Occipital lobe (tissue), 1 donor: ENCODE measurements at regions not wholly inside any gene's neighbourhood (a gene's known extent, or its start where the extent isn't known, plus 50 kb on each side); places are given as distances from the start of the nearest gene placed in this dataset.

Source experiments
- DNase-seq: peaks from one replicate; lab custom pipeline; 2025; lab: John Stamatoyannopoulos, UW

- DNase-seq = no peak
Measured at GRCh38 chr4:14528918-14529317, 473.4 kb upstream of the CPEB2 start.

- no peak for DNase-seq
Measured at GRCh38 chr4:14529653-14530052, 472.6 kb upstream of the CPEB2 start.

- DNase-seq = no peak
Measured at GRCh38 chr4:14532436-14532835, 469.8 kb upstream of the CPEB2 start.

GRCh38 chr4:14539246-14539645, 463.0 kb upstream of the CPEB2 start:
- no peak for DNase-seq

GRCh38 chr4:14545163-14545562, 457.1 kb upstream of the CPEB2 start:
- no peak for DNase-seq

GRCh38 chr4:14545807-14546206, 456.5 kb upstream of the CPEB2 start:
- no peak for DNase-seq

GRCh38 chr4:14552119-14552518, 450.2 kb upstream of the CPEB2 start:
- DNase-seq = no peak

GRCh38 chr4:14559646-14560045, 442.6 kb upstream of the CPEB2 start:
- no peak for DNase-seq

GRCh38 chr4:14560577-14560976, 441.7 kb upstream of the CPEB2 start:
- DNase-seq = no peak

- no peak for DNase-seq
Measured at GRCh38 chr4:14562901-14563300, 439.4 kb upstream of the CPEB2 start.

- no peak for DNase-seq
Measured at GRCh38 chr4:14564281-14564680, 438.0 kb upstream of the CPEB2 start.

GRCh38 chr4:14566518-14566917, 435.8 kb upstream of the CPEB2 start:
- no peak for DNase-seq

GRCh38 chr4:14568351-14568750, 433.9 kb upstream of the CPEB2 start:
- no peak for DNase-seq

GRCh38 chr4:14575289-14575688, 427.0 kb upstream of the CPEB2 start:
- no peak for DNase-seq

GRCh38 chr4:14575919-14576318, 426.4 kb upstream of the CPEB2 start:
- no peak for DNase-seq

GRCh38 chr4:14580061-14580460, 422.2 kb upstream of the CPEB2 start:
- no peak for DNase-seq

GRCh38 chr4:14581741-14582140, 420.5 kb upstream of the CPEB2 start:
- no peak for DNase-seq

GRCh38 chr4:14582677-14583076, 419.6 kb upstream of the CPEB2 start:
- no peak for DNase-seq

GRCh38 chr4:14583331-14583730, 418.9 kb upstream of the CPEB2 start:
- DNase-seq = no peak

- DNase-seq = no peak
Measured at GRCh38 chr4:14583752-14584151, 418.5 kb upstream of the CPEB2 start.

- no peak for DNase-seq
Measured at GRCh38 chr4:14592950-14593349, 409.3 kb upstream of the CPEB2 start.

- no peak for DNase-seq
Measured at GRCh38 chr4:14596028-14596427, 406.3 kb upstream of the CPEB2 start.

GRCh38 chr4:14596437-14596836, 405.8 kb upstream of the CPEB2 start:
- no peak for DNase-seq

- DNase-seq = no peak
Measured at GRCh38 chr4:14596904-14597303, 405.4 kb upstream of the CPEB2 start.

GRCh38 chr4:14602206-14602605, 400.1 kb upstream of the CPEB2 start:
- DNase-seq = no peak
